Hepatocyte (in vitro differentiated cells): ENCODE measurements at regions not wholly inside any gene's neighbourhood (a gene's known extent, or its start where the extent isn't known, plus 50 kb on each side); places are given as distances from the start of the nearest gene placed in this dataset.
"Not testable (repeated sequence)": the region's sequence is repeated elsewhere in the genome, so short reads cannot be mapped to it uniquely, and the experiment has no call there.

Experiments used
- DNase-seq: peaks from one replicate; pipeline ENCODE4 v3.0.0-alpha.2; 2016; ENCODE audit warnings: low spot score
- H2AFZ ChIP-seq: fragments of 200-600 bp; sonication (generic); 2 replicates; pipeline ENCODE4 v1.6.0; 2016; ENCODE audit warnings: antibody characterized with exemption, mild to moderate bottlenecking
- H3K27ac ChIP-seq: fragments of 200-600 bp; sonication (generic); 2 replicates; pipeline ENCODE4 v1.5.1; 2016; ENCODE audit warnings: mild to moderate bottlenecking
- H3K27me3 ChIP-seq: fragments of 200-600 bp; sonication (generic); 2 replicates; pipeline ENCODE4 v1.6.1; 2016
- H3K36me3 ChIP-seq: fragments of 200-600 bp; sonication (generic); replicated peaks from 2 replicates; pipeline ENCODE4 v1.5.1; 2016; ENCODE audit warnings: low read depth; ENCODE audit not compliant: insufficient read depth
- H3K4me1 ChIP-seq: fragments of 200-600 bp; sonication (generic); 2 replicates; pipeline ENCODE4 v1.5.1; 2016; ENCODE audit warnings: mild to moderate bottlenecking, moderate library complexity; ENCODE audit not compliant: insufficient read depth
- H3K4me2 ChIP-seq: fragments of 200-600 bp; sonication (generic); 2 replicates; pipeline ENCODE4 v1.6.0; 2016
- H3K4me3 ChIP-seq: fragments of 200-600 bp; sonication (generic); 2 replicates; pipeline ENCODE4 v1.5.1; 2016; ENCODE audit warnings: mild to moderate bottlenecking
- H3K79me2 ChIP-seq: fragments of 200-600 bp; sonication (generic); 2 replicates; pipeline ENCODE4 v1.6.0; 2017; ENCODE audit warnings: mild to moderate bottlenecking
- H3K9me2 ChIP-seq: fragments of 200-600 bp; sonication (generic); replicated peaks from 2 replicates; pipeline ENCODE4 v1.6.0; 2017; ENCODE audit warnings: mild to moderate bottlenecking; ENCODE audit not compliant: insufficient read depth
- H3K9me3 ChIP-seq: fragments of 200-600 bp; sonication (generic); 2 replicates; pipeline ENCODE4 v1.5.1; 2016; ENCODE audit warnings: low read depth, mild to moderate bottlenecking
- H4K20me1 ChIP-seq: fragments of 200-600 bp; sonication (generic); 2 replicates; pipeline ENCODE4 v1.6.0; 2016; ENCODE audit warnings: mild to moderate bottlenecking; ENCODE audit not compliant: insufficient read depth, poor library complexity, severe bottlenecking
- EZH2 ChIP-seq: fragments of 200-600 bp; sonication (generic); IDR thresholded peaks from 2 replicates; pipeline ENCODE4 v1.6.1; 2016; ENCODE audit warnings: antibody characterized with exemption, mild to moderate bottlenecking, borderline replicate concordance
- EZH2phosphoT487 ChIP-seq: fragments of 200-600 bp; sonication (generic); IDR thresholded peaks from one replicate; pipeline ENCODE4 v1.6.1; 2018; ENCODE audit warnings: antibody characterized with exemption, mild to moderate bottlenecking, low read depth, moderate library complexity; ENCODE audit not compliant: unreplicated experiment, severe bottlenecking
- WGBS: methylation state at CpG from one replicate; pipeline ENCODE4 v1.1.6; 2016; ENCODE audit warnings: low lambda C conversion rate; ENCODE audit errors: missing lambda C conversion rate; 5-methylcytosine and 5-hydroxymethylcytosine counted together
- TF ChIP-seq, protein P1 (sequence below): fragments of 200-600 bp; sonication (generic); IDR thresholded peaks from 2 replicates; pipeline ENCODE4 v1.5.1; 2016; ENCODE audit warnings: antibody characterized with exemption, mild to moderate bottlenecking; ENCODE audit not compliant: poor library complexity

DNA sequence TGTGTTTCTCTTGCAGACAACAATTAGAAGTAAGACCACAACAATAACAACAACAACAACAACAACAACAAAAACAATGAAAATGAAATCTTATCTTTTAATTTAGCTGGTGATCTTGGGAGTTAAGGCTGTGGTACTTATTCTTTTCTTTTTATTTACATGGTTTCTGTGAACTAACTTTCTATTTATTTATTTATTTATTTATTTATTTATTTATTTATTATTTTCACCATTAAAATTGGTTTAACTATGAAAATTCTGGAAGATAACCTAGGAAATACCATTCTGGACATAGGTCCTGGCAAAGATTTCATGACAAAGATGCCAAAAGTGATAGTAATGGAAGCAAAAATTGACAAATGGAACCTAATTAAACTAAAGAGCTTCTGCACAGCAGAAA, 102.5 kb upstream of the PNPT1 start:
- Histone ChIP-seq H3K9me3 (no peaks in the 10 kb centered on the region), H4K20me1 (no peaks in the 10 kb centered on the region), H3K9me2 (no peaks in the 10 kb centered on the region), H3K27ac (no peak overlapping the region), H3K79me2 (no peaks in the 10 kb centered on the region), H3K4me3 (no peak overlapping the region), H3K27me3 (no peaks in the 10 kb centered on the region), H3K36me3 (no peaks in the 10 kb centered on the region), H3K4me2 (no peak overlapping the region), H3K4me1 (no peaks in the 10 kb centered on the region), H2AFZ (no peak overlapping the region)
- DNase-seq: no peak
- TF ChIP-seq EZH2phosphoT487 (no peak), EZH2 (no peak)
- TF ChIP-seq, protein P1, sequence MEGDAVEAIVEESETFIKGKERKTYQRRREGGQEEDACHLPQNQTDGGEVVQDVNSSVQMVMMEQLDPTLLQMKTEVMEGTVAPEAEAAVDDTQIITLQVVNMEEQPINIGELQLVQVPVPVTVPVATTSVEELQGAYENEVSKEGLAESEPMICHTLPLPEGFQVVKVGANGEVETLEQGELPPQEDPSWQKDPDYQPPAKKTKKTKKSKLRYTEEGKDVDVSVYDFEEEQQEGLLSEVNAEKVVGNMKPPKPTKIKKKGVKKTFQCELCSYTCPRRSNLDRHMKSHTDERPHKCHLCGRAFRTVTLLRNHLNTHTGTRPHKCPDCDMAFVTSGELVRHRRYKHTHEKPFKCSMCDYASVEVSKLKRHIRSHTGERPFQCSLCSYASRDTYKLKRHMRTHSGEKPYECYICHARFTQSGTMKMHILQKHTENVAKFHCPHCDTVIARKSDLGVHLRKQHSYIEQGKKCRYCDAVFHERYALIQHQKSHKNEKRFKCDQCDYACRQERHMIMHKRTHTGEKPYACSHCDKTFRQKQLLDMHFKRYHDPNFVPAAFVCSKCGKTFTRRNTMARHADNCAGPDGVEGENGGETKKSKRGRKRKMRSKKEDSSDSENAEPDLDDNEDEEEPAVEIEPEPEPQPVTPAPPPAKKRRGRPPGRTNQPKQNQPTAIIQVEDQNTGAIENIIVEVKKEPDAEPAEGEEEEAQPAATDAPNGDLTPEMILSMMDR: no peak

DNA sequence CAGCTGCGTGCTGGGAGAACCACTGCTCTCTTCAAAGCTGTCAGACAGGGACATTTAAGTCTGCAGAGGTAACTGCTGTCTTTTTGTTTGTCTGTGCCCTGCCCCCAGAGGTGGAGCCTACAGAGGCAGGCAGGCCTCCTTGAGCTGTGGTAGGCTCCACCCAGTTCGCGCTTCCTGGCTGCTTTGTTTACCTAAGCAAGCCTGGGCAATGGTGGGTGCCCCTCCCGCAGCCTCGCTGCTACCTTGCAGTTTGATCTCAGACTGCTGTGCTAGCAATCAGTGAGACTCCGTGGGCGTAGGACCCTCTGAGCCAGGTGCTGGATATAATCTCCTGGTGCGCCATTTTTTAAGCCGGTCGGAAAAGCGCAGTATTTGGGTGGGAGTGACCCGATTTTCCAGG, 100.0 kb upstream of the PNPT1 start:
- H3K79me2 ChIP-seq, H4K20me1 ChIP-seq, H3K36me3 ChIP-seq, H3K27ac ChIP-seq, H3K4me1 ChIP-seq, H3K9me2 ChIP-seq, H3K27me3 ChIP-seq, H3K4me2 ChIP-seq, H3K9me3 ChIP-seq, H2AFZ ChIP-seq, DNase-seq, H3K4me3 ChIP-seq: not testable (repeated sequence)
- WGBS: 91% methylated on average over 12 of the region's 12 CpGs

GRCh38 chr2:55786280-55786679, 92.6 kb upstream of the PNPT1 start:
- DNase-seq: no peak
- no peaks in the 10 kb centered on the region for H3K9me3 ChIP-seq
- H2AFZ ChIP-seq: no peak overlapping the region
- no peaks in the 10 kb centered on the region for H3K79me2 ChIP-seq
- H3K4me1 ChIP-seq: no peaks in the 10 kb centered on the region
- no peak overlapping the region for H3K4me3 ChIP-seq
- no peak overlapping the region for H3K27ac ChIP-seq
- H3K36me3 ChIP-seq: no peaks in the 10 kb centered on the region
- no peaks in the 10 kb centered on the region for H3K9me2 ChIP-seq
- H4K20me1 ChIP-seq: no peaks in the 10 kb centered on the region
- H3K27me3 ChIP-seq: no peaks in the 10 kb centered on the region
- no peak overlapping the region for H3K4me2 ChIP-seq
- TF ChIP-seq EZH2 (no peak), EZH2phosphoT487 (no peak)
- TF ChIP-seq, protein P1: no peak

- not testable (repeated sequence) for H4K20me1 ChIP-seq, H3K4me1 ChIP-seq, H3K27me3 ChIP-seq, DNase-seq, H2AFZ ChIP-seq, H3K4me3 ChIP-seq, H3K27ac ChIP-seq, H3K9me3 ChIP-seq, H3K9me2 ChIP-seq, H3K79me2 ChIP-seq, H3K36me3 ChIP-seq, H3K4me2 ChIP-seq
- 96% methylated on average over 5 of the region's 5 CpGs for WGBS
Measured at GRCh38 chr2:55783751-55784150, 90.1 kb upstream of the PNPT1 start.

DNA sequence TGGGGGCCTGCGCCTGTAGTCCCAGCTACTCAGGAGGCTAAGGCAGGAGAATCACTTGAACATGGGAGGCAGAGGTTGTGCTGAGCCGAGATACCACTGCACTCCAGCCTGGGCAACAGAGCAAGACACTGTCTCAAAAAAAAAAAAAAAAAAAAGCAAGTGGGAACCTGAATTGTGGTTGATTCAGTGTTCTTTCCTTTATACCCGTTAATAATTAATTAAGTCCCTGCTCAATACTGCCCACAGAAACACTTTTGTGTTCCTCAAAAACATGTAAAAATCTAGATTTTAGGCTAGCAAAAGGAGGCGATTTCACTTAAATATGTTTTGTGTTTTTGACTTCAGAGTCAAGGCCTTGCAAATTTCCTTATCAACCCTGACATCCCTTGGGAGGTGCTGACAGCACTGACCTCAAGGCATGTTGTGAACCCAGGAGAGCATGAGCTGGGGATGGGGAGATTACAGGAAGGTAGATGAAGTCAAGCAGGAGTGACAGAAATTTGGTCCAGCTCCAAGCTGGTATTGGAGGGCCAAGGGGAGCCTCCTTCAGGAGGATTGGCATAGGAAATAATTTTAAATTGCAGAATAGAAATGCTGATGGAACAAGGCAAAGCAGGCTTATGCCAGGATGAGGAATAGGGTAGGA, 89.0 kb upstream of the PNPT1 start:
- Histone ChIP-seq H3K36me3 (no peaks in the 10 kb centered on the region), H3K9me3 (no peaks in the 10 kb centered on the region), H2AFZ (no peak overlapping the region), H4K20me1 (no peaks in the 10 kb centered on the region), H3K4me3 (no peak overlapping the region), H3K4me2 (no peak overlapping the region), H3K9me2 (no peaks in the 10 kb centered on the region), H3K4me1 (peaks cover 4% of the 10 kb centered on the region), H3K27ac (no peak overlapping the region), H3K27me3 (no peaks in the 10 kb centered on the region), H3K79me2 (no peaks in the 10 kb centered on the region)
- WGBS: 92% methylated on average over 4 of the region's 4 CpGs
- DNase-seq: no peak
- TF ChIP-seq EZH2 (no peak), EZH2phosphoT487 (no peak)
- TF ChIP-seq, protein P1: no peak
